Colonic mucosa (tissue), 4 donors: ENCODE measurements at regions not wholly inside any gene's neighbourhood (a gene's known extent, or its start where the extent isn't known, plus 50 kb on each side); places are given as distances from the start of the nearest gene placed in this dataset.

Experiments used
- DNase-seq: peaks from one replicate; pipeline ENCODE4 v3.0.0-alpha.2; 2020
- H3K27ac ChIP-seq: fragments of 200-600 bp; one replicate; pipeline ENCODE4 v1.8.0; 2021
- H3K27me3 ChIP-seq: fragments of 200-600 bp; one replicate; pipeline ENCODE4 v1.8.0; 2021
- H3K36me3 ChIP-seq: fragments of 200-600 bp; one replicate; pipeline ENCODE4 v1.8.0; 2021
- H3K4me1 ChIP-seq: fragments of 200-600 bp; one replicate; pipeline ENCODE4 v1.8.0; 2021; ENCODE audit warnings: mild to moderate bottlenecking
- H3K4me3 ChIP-seq: fragments of 200-600 bp; one replicate; pipeline ENCODE4 v1.8.0; 2021
- H3K9ac ChIP-seq, 2 donors: one replicate each; pipeline ENCODE4 v1.7.0; 2013; ENCODE audit warnings: control low read depth in 2 of 2, low read depth in 2 of 2, low read length in 2 of 2
- H3K9me3 ChIP-seq: fragments of 200-600 bp; one replicate; pipeline ENCODE4 v1.8.0; 2021
- CTCF ChIP-seq: fragments of 200-600 bp; IDR thresholded peaks from one replicate; pipeline ENCODE4 v1.8.0; 2022; ENCODE audit warnings: antibody characterized with exemption, mild to moderate bottlenecking
- intact Hi-C: fragments of 100-400 bp; cut with DNase I; formaldehyde crosslinking; loops from one replicate; pipeline ENCODE4 v1.14.1; 2022
- donor health status: healthy.
- donor health status: DM: no; HTN: no; CAD: no.
- donor health status: DM: no; HTN: no; CAD: no.

GRCh38 chr1:57860325-57860724 is 436.5 kb upstream of the DAB1 start:
- Histone ChIP-seq H3K9me3 (no peaks in the 10 kb centered on the region), H3K27me3 (no peaks in the 10 kb centered on the region), H3K4me3 (no peak overlapping the region), H3K36me3 (no peaks in the 10 kb centered on the region), H3K9ac (no peak overlapping the region), H3K4me1 (no peaks in the 10 kb centered on the region), H3K27ac (no peak overlapping the region)
- no peak for TF ChIP-seq CTCF
- intact Hi-C loops, result no loop called here
- DNase-seq, result no peak

GRCh38 chr1:57858740-57859139 is 434.9 kb upstream of the DAB1 start:
- no peaks in the 10 kb centered on the region for H3K9me3 ChIP-seq
- no peak overlapping the region for H3K4me3 ChIP-seq
- H3K4me1 ChIP-seq, result no peaks in the 10 kb centered on the region
- TF ChIP-seq CTCF, result no peak
- DNase-seq, result no peak
- H3K9ac ChIP-seq, result no peak overlapping the region
- no peak overlapping the region for H3K27ac ChIP-seq
- no peaks in the 10 kb centered on the region for H3K36me3 ChIP-seq
- intact Hi-C loops, result no loop called here
- H3K27me3 ChIP-seq, result no peaks in the 10 kb centered on the region

- intact Hi-C loops, result no loop called here
- no peak for DNase-seq
- Histone ChIP-seq H3K27ac (no peak overlapping the region), H3K27me3 (no peaks in the 10 kb centered on the region), H3K9ac (no peak overlapping the region), H3K4me1 (no peaks in the 10 kb centered on the region), H3K4me3 (no peak overlapping the region), H3K36me3 (no peaks in the 10 kb centered on the region), H3K9me3 (no peaks in the 10 kb centered on the region)
- TF ChIP-seq CTCF, result no peak
Observed at GRCh38 chr1:57857809-57858208, 433.9 kb upstream of the DAB1 start.

- intact Hi-C loops, result no loop called here
- Histone ChIP-seq H3K27ac (no peak overlapping the region), H3K36me3 (no peaks in the 10 kb centered on the region), H3K9ac (no peak overlapping the region), H3K27me3 (no peaks in the 10 kb centered on the region), H3K4me1 (no peaks in the 10 kb centered on the region), H3K9me3 (no peaks in the 10 kb centered on the region), H3K4me3 (no peak overlapping the region)
- DNase-seq, result no peak
- no peak for TF ChIP-seq CTCF
Observed at GRCh38 chr1:57854436-57854835, 430.6 kb upstream of the DAB1 start.

- no peak overlapping the region for H3K27ac ChIP-seq
- intact Hi-C loops, result no loop called here
- H3K4me3 ChIP-seq, result no peak overlapping the region
- H3K36me3 ChIP-seq, result no peaks in the 10 kb centered on the region
- no peaks in the 10 kb centered on the region for H3K9me3 ChIP-seq
- DNase-seq, result no peak
- no peaks in the 10 kb centered on the region for H3K27me3 ChIP-seq
- H3K4me1 ChIP-seq, result no peaks in the 10 kb centered on the region
- no peak overlapping the region for H3K9ac ChIP-seq
- TF ChIP-seq CTCF, result no peak
Observed at GRCh38 chr1:57850176-57850940, 426.5 kb upstream of the DAB1 start.
